ENCODE measurements at regions not wholly inside any gene's neighbourhood (a gene's known extent, or its start where the extent isn't known, plus 50 kb on each side); places are given as distances from the start of the nearest gene placed in this dataset.

DNA sequence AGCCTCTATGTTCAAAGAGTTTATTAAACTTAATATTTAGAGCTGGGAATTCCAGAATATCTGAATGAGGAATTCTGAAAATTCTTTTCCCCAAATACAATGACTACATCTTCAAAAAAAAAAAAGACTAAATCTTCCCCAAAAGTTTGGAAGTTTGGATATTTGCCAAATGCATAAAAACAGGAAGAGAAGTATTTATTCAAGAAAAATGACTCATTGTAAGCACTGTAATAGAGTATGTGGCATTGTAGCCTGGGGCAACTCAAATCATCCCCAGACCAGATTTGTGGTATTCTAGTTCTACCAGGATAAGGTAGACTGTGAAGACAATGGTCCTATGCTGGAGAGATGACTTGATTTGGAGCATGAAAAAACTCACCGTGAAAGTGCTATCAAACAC, 78.5 kb upstream of the PDHA2 start:
- 93% methylated on average over 1 of the region's 1 CpG; no CpG with 5 or more reads in 1 of the 2 experiments for WGBS, 2 experiments (ENCODE audit: extremely low coverage in 1 of 2, insufficient coverage in 1 of 2, insufficient read length in 1 of 2, insufficient replicate concordance in 2 of 2, low coverage in 1 of 2, low lambda C conversion rate in 2 of 2, missing lambda C conversion rate in 1 of 2)
- Histone ChIP-seq H3K79me2 (ENCODE audit: control insufficient read depth in 1 of 2, insufficient read depth in 2 of 2, low read length in 2 of 2) (no peaks in the 10 kb centered on the region), H3K9me3 (ENCODE audit: insufficient read depth in 2 of 2, low read depth in 1 of 2, low read length in 1 of 2) (no peaks in the 10 kb centered on the region), H3K4ac (replicated peaks; ENCODE audit: insufficient read length, low read depth, low read length) (no peak overlapping the region), H3K4me1 (replicated peaks in 1 of 4; ENCODE audit: control insufficient read depth in 3 of 4, insufficient read depth in 4 of 4, low read length in 3 of 4) (peaks cover 0 to 12% (median 0%) of the 10 kb centered on the region in 4 experiments; a peak in 2 of 7 replicates), H4K5ac (ENCODE audit: insufficient read length, low read depth, low read length) (no peak overlapping the region), H2BK5ac (ENCODE audit: low read depth, low read length) (no peak overlapping the region), H3K79me1 (ENCODE audit: low read depth, low read length) (no peaks in the 10 kb centered on the region), H2BK15ac (ENCODE audit: low read length) (no peak overlapping the region), H2BK120ac (replicated peaks; ENCODE audit: low read depth, low read length) (no peak overlapping the region), H3K27me3 (replicated peaks in 1 of 4; ENCODE audit: control insufficient read depth in 3 of 4, extremely low read depth in 1 of 4, insufficient read depth in 3 of 4, low read length in 3 of 4) (no peaks in the 10 kb centered on the region), H4K20me1 (replicated peaks in 1 of 2; ENCODE audit: control insufficient read depth in 1 of 2, insufficient read depth in 2 of 2, low read length in 2 of 2) (no peaks in the 10 kb centered on the region), H3K18ac (ENCODE audit: extremely low read depth, low read length) (no peak overlapping the region), H2BK20ac (ENCODE audit: low read length) (no peak overlapping the region), H4K91ac (replicated peaks; ENCODE audit: insufficient read length, low read length) (no peak overlapping the region), H2AK5ac (ENCODE audit: low read depth, low read length) (no peak overlapping the region), H3K14ac (ENCODE audit: insufficient read length) (no peak overlapping the region), H2AFZ (ENCODE audit: low read length) (no peak overlapping the region), H4K8ac (ENCODE audit: extremely low read depth, insufficient read depth, low read length) (no peak overlapping the region), H3K23me2 (ENCODE audit: low read depth, low read length) (no peaks in the 10 kb centered on the region), H3K27ac (ENCODE audit: low read depth, low read length) (no peak overlapping the region), H3K4me3 (ENCODE audit: extremely low read depth in 1 of 4, insufficient read depth in 2 of 4, low read depth in 3 of 4, low read length in 4 of 4) (no peak overlapping the region), H2BK12ac (ENCODE audit: low read depth, low read length) (no peak overlapping the region), H3K9ac (replicated peaks in 1 of 4; ENCODE audit: extremely low read depth in 1 of 4, low read depth in 3 of 4, low read length in 3 of 4) (no peak overlapping the region), H3K56ac (replicated peaks; ENCODE audit: insufficient read length, low read depth, low read length) (no peak overlapping the region), H3K23ac (ENCODE audit: insufficient read length) (no peak overlapping the region), H3K36me3 (ENCODE audit: control insufficient read depth in 2 of 4, insufficient read depth in 4 of 4, low read length in 3 of 4) (no peaks in the 10 kb centered on the region), H3K4me2 (ENCODE audit: insufficient read depth in 1 of 2, low read depth in 2 of 2, low read length in 2 of 2) (no peak overlapping the region)
- FAIRE-seq = no peak
- ChIA-PET CTCF (ENCODE audit: partially characterized antibody) (interaction anchor here (0.6 to 0.9 kb wide), 2 partner anchors 14 to 68 kb away, joined by 3 read pairs; no protein-coding TSS in a partner anchor), POLR2A (ENCODE audit: partially characterized antibody) (no interaction called here)
- DNase-seq (ENCODE audit: low read depth in 1 of 2, low spot score in 2 of 2) = no peak
- TF ChIP-seq, protein P1, sequence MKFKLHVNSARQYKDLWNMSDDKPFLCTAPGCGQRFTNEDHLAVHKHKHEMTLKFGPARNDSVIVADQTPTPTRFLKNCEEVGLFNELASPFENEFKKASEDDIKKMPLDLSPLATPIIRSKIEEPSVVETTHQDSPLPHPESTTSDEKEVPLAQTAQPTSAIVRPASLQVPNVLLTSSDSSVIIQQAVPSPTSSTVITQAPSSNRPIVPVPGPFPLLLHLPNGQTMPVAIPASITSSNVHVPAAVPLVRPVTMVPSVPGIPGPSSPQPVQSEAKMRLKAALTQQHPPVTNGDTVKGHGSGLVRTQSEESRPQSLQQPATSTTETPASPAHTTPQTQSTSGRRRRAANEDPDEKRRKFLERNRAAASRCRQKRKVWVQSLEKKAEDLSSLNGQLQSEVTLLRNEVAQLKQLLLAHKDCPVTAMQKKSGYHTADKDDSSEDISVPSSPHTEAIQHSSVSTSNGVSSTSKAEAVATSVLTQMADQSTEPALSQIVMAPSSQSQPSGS (IDR thresholded peaks at IDR 0.05; ENCODE audit: low read length) = no peak
- TF ChIP-seq CTBP2 (IDR thresholded peaks at IDR 0.05; ENCODE audit: borderline replicate concordance, insufficient read depth, insufficient read length, low read length) = no peak
